RWPE1 (cell line): ENCODE measurements at regions not wholly inside any gene's neighbourhood (a gene's known extent, or its start where the extent isn't known, plus 50 kb on each side); places are given as distances from the start of the nearest gene placed in this dataset.

Experiments
- CTCF ChIA-PET: fragments of 350-600 bp; sonication (Branson Sonifier 250); formaldehyde crosslinking; extraction: SDS; loops from one replicate; lab custom pipeline; 2021; lab: Yijun Ruan, JAX
- POLR2A ChIA-PET: fragments of 400-600 bp; formaldehyde crosslinking; extraction: SDS; loops from one replicate; lab custom pipeline; 2020; ENCODE audit warnings: antibody characterized with exemption; ENCODE audit not compliant: low non-redundant PET; lab: Yijun Ruan, JAX
- DNase-seq: peaks from one replicate; pipeline ENCODE4 v3.0.0; 2012; ENCODE audit warnings: low spot score
- H3K27ac ChIP-seq: fragments of 450-650 bp; 2 replicates; pipeline ENCODE4 v1.5.1; 2017
- TF ChIP-seq, protein P1 (sequence below): fragments of 450-650 bp; conservative IDR thresholded peaks from 2 replicates; pipeline ENCODE4 v1.5.1; 2017; ENCODE audit warnings: low read depth, mild to moderate bottlenecking

GRCh38 chr16:64035337-64035736 is 1086.5 kb downstream of the CDH11 start:
- POLR2A ChIA-PET = no interaction called here
- TF ChIP-seq, protein P1, sequence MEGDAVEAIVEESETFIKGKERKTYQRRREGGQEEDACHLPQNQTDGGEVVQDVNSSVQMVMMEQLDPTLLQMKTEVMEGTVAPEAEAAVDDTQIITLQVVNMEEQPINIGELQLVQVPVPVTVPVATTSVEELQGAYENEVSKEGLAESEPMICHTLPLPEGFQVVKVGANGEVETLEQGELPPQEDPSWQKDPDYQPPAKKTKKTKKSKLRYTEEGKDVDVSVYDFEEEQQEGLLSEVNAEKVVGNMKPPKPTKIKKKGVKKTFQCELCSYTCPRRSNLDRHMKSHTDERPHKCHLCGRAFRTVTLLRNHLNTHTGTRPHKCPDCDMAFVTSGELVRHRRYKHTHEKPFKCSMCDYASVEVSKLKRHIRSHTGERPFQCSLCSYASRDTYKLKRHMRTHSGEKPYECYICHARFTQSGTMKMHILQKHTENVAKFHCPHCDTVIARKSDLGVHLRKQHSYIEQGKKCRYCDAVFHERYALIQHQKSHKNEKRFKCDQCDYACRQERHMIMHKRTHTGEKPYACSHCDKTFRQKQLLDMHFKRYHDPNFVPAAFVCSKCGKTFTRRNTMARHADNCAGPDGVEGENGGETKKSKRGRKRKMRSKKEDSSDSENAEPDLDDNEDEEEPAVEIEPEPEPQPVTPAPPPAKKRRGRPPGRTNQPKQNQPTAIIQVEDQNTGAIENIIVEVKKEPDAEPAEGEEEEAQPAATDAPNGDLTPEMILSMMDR = no peak
- CTCF ChIA-PET = no interaction called here

GRCh38 chr16:64019339-64019738 is 1102.5 kb downstream of the CDH11 start:
- no peak for DNase-seq
- ChIA-PET CTCF (interaction anchor here (0.5 to 0.7 kb wide), 2 partner anchors 13 to 98 kb away, joined by 3 read pairs; no protein-coding TSS in a partner anchor), POLR2A (no interaction called here)
- TF ChIP-seq, protein P1 = no peak
- no peak overlapping the region for H3K27ac ChIP-seq

More at GRCh38 chr16:64035337-64035736, 1086.5 kb downstream of the CDH11 start:
- H3K27ac ChIP-seq = no peak overlapping the region
- no peak for DNase-seq

GRCh38 chr16:64017796-64018195 is 1104.1 kb downstream of the CDH11 start:
- DNase-seq = no peak
- TF ChIP-seq, protein P1 = no peak
- CTCF ChIA-PET = interaction anchor here (0.5 kb wide), 1 partner anchor 1018 kb away, joined by 3 read pairs; no protein-coding TSS in a partner anchor
- POLR2A ChIA-PET = no interaction called here
- H3K27ac ChIP-seq = no peak overlapping the region

DNA sequence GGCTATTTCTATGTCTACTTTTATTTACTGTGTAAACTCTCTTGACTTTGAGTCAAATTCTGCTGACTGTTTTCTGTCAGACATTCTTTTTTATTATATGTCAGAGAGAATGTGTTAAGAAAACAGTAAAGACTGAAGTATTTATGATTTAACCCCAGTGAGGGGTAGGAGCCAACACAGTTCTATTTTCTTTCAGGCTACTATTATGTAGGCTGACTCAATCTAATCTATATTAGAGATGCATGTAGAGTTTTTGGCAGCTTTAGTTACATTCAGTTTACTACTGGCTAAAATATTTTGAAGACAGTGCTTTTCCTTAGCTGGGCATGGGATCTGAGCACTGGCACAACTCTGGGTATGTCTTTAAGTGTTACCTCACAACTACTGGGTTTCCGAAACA is 1108.0 kb downstream of the CDH11 start:
- ChIA-PET CTCF (interaction anchor here (0.6 kb wide), 1 partner anchor 361 kb away, joined by 3 read pairs; no protein-coding TSS in a partner anchor), POLR2A (no interaction called here)
- TF ChIP-seq, protein P1 = no peak
- H3K27ac ChIP-seq = no peak overlapping the region
- no peak for DNase-seq

DNA sequence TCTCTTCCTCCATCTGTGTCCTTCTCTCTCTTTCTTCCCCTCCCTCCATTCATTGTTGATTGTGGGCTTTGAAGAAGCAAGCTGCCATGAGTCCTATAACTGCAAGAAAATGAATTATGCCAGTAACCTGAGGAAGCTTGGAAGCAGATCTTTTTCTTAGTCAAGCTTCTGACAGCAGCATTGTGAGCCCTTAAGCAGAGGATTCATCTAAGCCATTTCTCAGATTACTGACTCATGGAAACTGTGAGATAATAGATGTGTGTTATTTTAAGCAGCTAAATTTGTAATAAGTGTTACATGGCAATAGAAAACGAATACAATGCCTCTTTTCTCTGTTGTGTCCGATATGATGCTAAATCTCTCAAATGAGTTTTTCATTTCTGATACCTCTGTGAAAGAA is 1109.7 kb downstream of the CDH11 start:
- no peak overlapping the region for H3K27ac ChIP-seq
- CTCF ChIA-PET = no interaction called here
- DNase-seq = no peak
- POLR2A ChIA-PET = no interaction called here
- TF ChIP-seq, protein P1 = no peak

- no peak for DNase-seq
- H3K27ac ChIP-seq = no peak overlapping the region
- TF ChIP-seq, protein P1 = no peak
- CTCF ChIA-PET = no interaction called here
- POLR2A ChIA-PET = no interaction called here
These were observed 1110.2 kb downstream of the CDH11 start for GRCh38 chr16:64011650-64012049.
